ENCODE measurements at regions not wholly inside any gene's neighbourhood (a gene's known extent, or its start where the extent isn't known, plus 50 kb on each side); places are given as distances from the start of the nearest gene placed in this dataset.

DNA sequence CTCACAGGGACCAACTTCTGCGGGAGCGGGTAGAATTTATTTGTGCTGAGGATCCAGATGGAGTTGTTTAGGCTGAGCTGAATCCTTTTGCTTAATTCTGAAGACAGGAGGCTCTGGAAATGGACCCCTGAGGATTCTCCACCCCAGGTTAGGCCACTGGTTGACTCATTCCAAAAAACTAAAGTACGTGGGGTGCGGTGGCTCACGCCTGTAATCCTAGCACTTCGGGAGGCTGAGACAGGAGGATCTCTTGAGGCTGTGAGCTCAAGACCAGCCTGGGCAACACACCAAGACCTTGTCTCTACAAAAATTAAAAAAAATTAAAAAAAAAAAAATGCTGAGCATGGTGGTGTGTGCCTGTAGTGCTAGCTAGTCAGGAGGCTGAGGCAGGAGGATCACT, 76.3 kb upstream of the MAP1LC3B2 start:
- no peak for DNase-seq (ENCODE audit: extremely low spot score)
- no peak for TF ChIP-seq CTCF (IDR thresholded peaks at IDR 0.05; ENCODE audit: control extremely low read depth, extremely low read depth, low read depth, missing control alignments)
- ChIA-PET POLR2A (no interaction called here), CTCF (interaction anchor here (3.1 kb wide), 1 partner anchor 18 kb away, joined by 8 read pairs; no protein-coding TSS in a partner anchor)

DNA sequence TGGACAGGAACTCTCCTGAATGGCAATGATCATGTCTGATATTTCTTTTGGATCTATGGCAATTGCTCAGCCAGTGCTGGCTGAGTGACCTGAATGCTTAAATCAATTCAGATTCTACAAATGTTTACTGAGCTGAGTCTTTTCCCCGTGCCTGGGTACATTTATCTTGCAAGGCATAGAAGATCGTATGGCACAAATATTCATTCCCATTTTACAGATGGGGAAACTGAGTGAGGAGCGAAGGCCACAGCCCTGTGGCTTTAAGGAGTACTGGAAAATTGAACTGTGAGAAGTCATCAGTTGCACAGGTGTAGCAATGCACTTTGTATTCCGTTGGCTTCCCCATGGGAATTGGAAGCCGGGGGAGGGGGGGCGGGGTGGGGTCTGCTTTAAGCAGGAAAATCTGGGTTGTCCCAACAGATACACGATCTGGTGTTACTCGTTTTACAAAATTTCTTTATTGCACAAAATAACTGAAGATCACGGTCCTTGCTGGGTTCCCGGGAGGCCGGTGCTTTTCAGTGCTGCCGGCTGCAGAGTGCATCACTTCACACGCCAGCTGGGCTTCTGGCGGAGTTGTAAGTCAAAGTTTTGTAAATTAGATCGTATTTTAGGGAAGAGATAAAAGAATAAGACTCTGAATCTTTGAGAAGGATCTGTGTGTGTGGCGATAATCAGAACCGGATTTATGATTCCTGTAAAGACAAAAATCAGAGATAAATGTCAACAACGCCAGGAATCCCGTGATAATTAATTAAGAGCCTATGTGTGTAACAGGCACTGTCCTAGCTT, 75.0 kb upstream of the MAP1LC3B2 start:
- POLR2A ChIA-PET: no interaction called here
- CTCF ChIA-PET: interaction anchor here (1.3 kb wide), 1 partner anchor 16 kb away, joined by 3 read pairs; no protein-coding TSS in a partner anchor
- TF ChIP-seq CTCF (IDR thresholded peaks at IDR 0.05; ENCODE audit: control extremely low read depth, extremely low read depth, low read depth, missing control alignments): no peak
- DNase-seq (ENCODE audit: extremely low spot score): no peak

GRCh38 chr12:116484807-116485206, 74.4 kb upstream of the MAP1LC3B2 start:
- DNase-seq (ENCODE audit: extremely low spot score): no peak
- ChIA-PET CTCF (interaction anchor here (1.3 kb wide), 1 partner anchor 15 kb away, joined by 3 read pairs; no protein-coding TSS in a partner anchor), POLR2A (no interaction called here)
- no peak for TF ChIP-seq CTCF (IDR thresholded peaks at IDR 0.05; ENCODE audit: control extremely low read depth, extremely low read depth, low read depth, missing control alignments)

GRCh38 chr12:116489116-116489515, 70.1 kb upstream of the MAP1LC3B2 start:
- CTCF ChIA-PET: no interaction called here
- DNase-seq (ENCODE audit: extremely low spot score): no peak
- POLR2A ChIA-PET: no interaction called here
- no peak for TF ChIP-seq CTCF (IDR thresholded peaks at IDR 0.05; ENCODE audit: control extremely low read depth, extremely low read depth, low read depth, missing control alignments)

- POLR2A ChIA-PET: no interaction called here
- no peak for TF ChIP-seq CTCF (IDR thresholded peaks at IDR 0.05; ENCODE audit: control extremely low read depth, extremely low read depth, low read depth, missing control alignments)
- CTCF ChIA-PET: no interaction called here
- DNase-seq (ENCODE audit: extremely low spot score): no peak
These were observed 68.7 kb upstream of the MAP1LC3B2 start for GRCh38 chr12:116490471-116490870.

DNA sequence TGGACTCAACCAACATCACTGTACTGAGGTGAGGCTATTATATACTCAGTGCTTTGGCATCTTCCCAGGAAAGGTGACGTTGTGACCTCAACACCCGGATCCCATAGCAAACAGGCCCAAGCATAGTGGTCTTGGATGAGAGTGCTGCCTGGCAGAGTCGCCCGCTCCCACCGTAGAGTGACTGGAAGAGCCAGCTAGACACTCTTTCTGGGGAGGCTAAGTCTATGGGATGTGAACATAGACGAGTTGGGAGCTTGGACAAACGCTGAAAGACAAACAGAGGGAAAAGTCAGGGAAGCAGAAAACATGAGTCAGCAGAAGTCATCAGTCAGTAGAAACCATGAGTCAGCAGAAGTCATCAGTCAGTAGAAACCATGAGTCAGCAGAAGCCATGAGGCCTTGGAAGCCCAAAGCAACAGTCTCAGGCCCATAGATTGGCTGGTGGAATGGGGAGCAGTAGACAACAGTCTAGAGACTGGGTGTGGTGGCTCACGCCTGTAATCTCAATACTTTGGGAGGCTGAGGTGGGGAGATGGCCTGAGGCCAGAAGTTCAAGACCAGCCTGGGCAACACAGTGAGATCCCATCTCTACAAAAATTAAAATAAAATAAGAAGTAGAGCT, 66.4 kb upstream of the MAP1LC3B2 start:
- DNase-seq (ENCODE audit: extremely low spot score): no peak
- TF ChIP-seq CTCF (IDR thresholded peaks at IDR 0.05; ENCODE audit: control extremely low read depth, extremely low read depth, low read depth, missing control alignments): no peak
- CTCF ChIA-PET: interaction anchor here (1.0 kb wide), 1 partner anchor 17 kb away, joined by 3 read pairs; no protein-coding TSS in a partner anchor
- POLR2A ChIA-PET: no interaction called here

Measured in GM10248 (cell line).